K562 (cell line): ENCODE measurements at regions not wholly inside any gene's neighbourhood (a gene's known extent, or its start where the extent isn't known, plus 50 kb on each side); places are given as distances from the start of the nearest gene placed in this dataset.

ENCODE experiments used
- CHD2 ChIP-seq: IDR thresholded peaks from 2 replicates; pipeline ENCODE4 v1.6.1; 2011; ENCODE audit warnings: low read depth, low read length
- CHD4 ChIP-seq: fragments of 200-600 bp; sonication (generic); IDR thresholded peaks from 3 replicates; pipeline ENCODE4 v1.6.1; 2012; ENCODE audit warnings: low read depth, mild to moderate bottlenecking, mixed read lengths, low read length, inconsistent platforms; ENCODE audit not compliant: insufficient read depth, insufficient replicate concordance, poor library complexity, severe bottlenecking
- MYNN ChIP-seq, 2 experiments: sonication (generic); formaldehyde crosslinking in 1 of 2; IDR thresholded peaks; 2 replicates each; pipeline versions ENCODE4 v1.5.0 to v1.6.1; 2016 to 2020; ENCODE audit warnings: antibody characterized with exemption in 1 of 2, missing genetic modification reagents in 1 of 2
- RBM14 ChIP-seq: fragments of 200-400 bp; formaldehyde crosslinking; IDR thresholded peaks from 2 replicates; pipeline ENCODE4 v1.6.1; 2018; ENCODE audit warnings: low read depth, mild to moderate bottlenecking, low read length, moderate library complexity, borderline replicate concordance; ENCODE audit not compliant: insufficient read depth
- TCF7L2 ChIP-seq: fragments of 150-350 bp; IDR thresholded peaks from 2 replicates; pipeline ENCODE4 v1.6.1; 2016; ENCODE audit warnings: low read depth, mild to moderate bottlenecking, low read length, moderate library complexity
- ZBTB11 ChIP-seq, 3 experiments: fragments of 200-800 bp in 1 of 3; fragments of 250-450 bp in 1 of 3; fragments of 450-650 bp in 1 of 3; sonication (Bioruptor Pico) in 1 of 3; sonication (Bioruptor generic) in 1 of 3; formaldehyde crosslinking in 1 of 3; IDR thresholded peaks; 2 replicates each; pipeline versions ENCODE4 v1.6.1 to v1.8.0; 2016 to 2022; ENCODE audit warnings: mild to moderate bottlenecking in 2 of 3, missing genetic modification characterization in 2 of 3, missing compliant biosample characterization in 1 of 3, moderate library complexity in 1 of 3
- ZBTB34 ChIP-seq: fragments of 250-450 bp; sonication (Bioruptor Pico); IDR thresholded peaks from 2 replicates; pipeline ENCODE4 v1.8.0; 2021; ENCODE audit warnings: mild to moderate bottlenecking, moderate library complexity
- ZFP36 ChIP-seq: fragments of 150-350 bp; IDR thresholded peaks from 2 replicates; pipeline ENCODE4 v1.6.1; 2018; ENCODE audit warnings: low read length, low read depth; ENCODE audit not compliant: partially characterized antibody
- ZNF512 ChIP-seq: IDR thresholded peaks from 2 replicates; pipeline ENCODE4 v1.6.1; 2016; ENCODE audit warnings: missing genetic modification characterization, missing compliant biosample characterization
- ZNF639 ChIP-seq, 2 experiments: fragments of 200-800 bp in 1 of 2; sonication (Bioruptor generic) in 1 of 2; sonication (generic) in 1 of 2; formaldehyde crosslinking in 1 of 2; IDR thresholded peaks in 1 of 2; conservative IDR thresholded peaks in 1 of 2; 2 replicates each; pipeline versions ENCODE4 v1.5.0 to v1.6.1; 2016 to 2020; ENCODE audit warnings: missing compliant biosample characterization in 1 of 2, missing genetic modification characterization in 1 of 2, missing genetic modification reagents in 1 of 2
- ZNF76 ChIP-seq: fragments of 250-450 bp; sonication (Bioruptor Pico); IDR thresholded peaks from 2 replicates; pipeline ENCODE4 v1.4.0; 2020; ENCODE audit warnings: mild to moderate bottlenecking, moderate library complexity, borderline replicate concordance
- ZSCAN32 ChIP-seq: fragments of 450-650 bp; formaldehyde crosslinking; IDR thresholded peaks from 2 replicates; pipeline ENCODE4 v1.4.0; 2020; ENCODE audit warnings: mild to moderate bottlenecking, moderate library complexity

GRCh38 chr12:113582521-113583218, 111.0 kb upstream of the LHX5 start (continued):
- no peak for TF ChIP-seq ZNF512
- no peak for TF ChIP-seq CHD4
- 0 out of 6 replicates have a peak, but pooled peaks of 1 of the 3 experiments have one; percentile 30 for TF ChIP-seq ZBTB11 (CRISPR knock-in tag; IDR thresholded peaks at IDR 0.05)
- TF ChIP-seq ZBTB34 (CRISPR knock-in tag), result no peak
- no peak for TF ChIP-seq ZNF76 (CRISPR knock-in tag)
- TF ChIP-seq TCF7L2, result no peak
- peak; percentile 91 for TF ChIP-seq MYNN (IDR thresholded peaks at IDR 0.05)
- no peak for TF ChIP-seq MYNN (CRISPR knock-in tag; IDR thresholded peaks at IDR 0.05)
- TF ChIP-seq CHD2, result no peak
- peak in 1 of 2 experiments; percentile 66; a peak in 1 of 4 replicates for TF ChIP-seq ZNF639 (CRISPR knock-in tag; conservative IDR thresholded peaks at IDR 0.05 in 1 of 2, IDR thresholded peaks at IDR 0.05 in 1 of 2)
- no peak for TF ChIP-seq ZSCAN32 (CRISPR knock-in tag)
- peak; percentile 95 for TF ChIP-seq ZFP36
- TF ChIP-seq RBM14, result no peak
